GM12872 (cell line): ENCODE measurements at regions not wholly inside any gene's neighbourhood (a gene's known extent, or its start where the extent isn't known, plus 50 kb on each side); places are given as distances from the start of the nearest gene placed in this dataset.
A peak's percentile ranks its signal among the peaks of the same experiment; 100 is the strongest.

Source experiments
- CTCF ChIP-seq: IDR thresholded peaks from 3 replicates; pipeline ENCODE4 v1.5.1; 2011; ENCODE audit warnings: low read depth, mild to moderate bottlenecking, low read length, moderate library complexity; ENCODE audit not compliant: insufficient read depth

GRCh38 chr9:73649552-73649951 is 497.9 kb downstream of the ANXA1 start:
- no peak for TF ChIP-seq CTCF

GRCh38 chr9:73655363-73655762 is 503.7 kb downstream of the ANXA1 start:
- no peak for TF ChIP-seq CTCF

- TF ChIP-seq CTCF = no peak
These were observed 504.2 kb downstream of the ANXA1 start for GRCh38 chr9:73655831-73656230.

- TF ChIP-seq CTCF = no peak
These were observed 513.6 kb downstream of the ANXA1 start for GRCh38 chr9:73665253-73665652.

GRCh38 chr9:73667749-73668148 is 516.1 kb downstream of the ANXA1 start:
- 0 out of 3 replicates have a peak, but pooled peaks have one; percentile 31 for TF ChIP-seq CTCF

GRCh38 chr9:73680831-73681230 is 529.2 kb downstream of the ANXA1 start:
- no peak for TF ChIP-seq CTCF

- no peak for TF ChIP-seq CTCF
These were observed 531.1 kb downstream of the ANXA1 start for GRCh38 chr9:73682789-73683188.
